Stimulated activated CD4-positive, alpha-beta T cell treated with anti-CD3 and anti-CD28 coated beads, Interleukin-2, amount 100 ng/mL, for 48 hours (primary cell): ENCODE measurements at regions not wholly inside any gene's neighbourhood (a gene's known extent, or its start where the extent isn't known, plus 50 kb on each side); places are given as distances from the start of the nearest gene placed in this dataset.

Experiments used
- DNase-seq, 2 donors: peaks; one replicate each; pipeline ENCODE4 v3.0.0-alpha.2; 2020

DNA sequence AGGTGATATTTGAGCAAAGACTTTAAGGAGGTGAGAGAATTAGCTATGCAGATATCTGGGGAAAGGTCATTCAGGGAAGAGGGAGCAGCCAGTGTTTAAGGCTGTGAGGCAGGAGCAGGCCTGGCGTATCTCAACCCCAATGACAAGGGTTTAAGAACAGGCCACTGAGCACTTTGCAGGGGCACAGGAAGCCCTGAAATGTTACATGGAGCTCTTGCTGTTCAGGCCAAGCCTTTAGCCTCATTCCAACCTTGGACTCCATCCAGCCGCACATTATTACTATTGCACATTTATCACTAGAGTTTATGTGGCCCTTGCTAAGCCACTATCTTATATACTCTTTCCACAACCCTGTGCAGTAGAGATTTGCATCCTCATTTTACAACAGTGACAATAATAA lies 114.0 kb downstream of the EFNB1 start:
- no peak for DNase-seq

DNA sequence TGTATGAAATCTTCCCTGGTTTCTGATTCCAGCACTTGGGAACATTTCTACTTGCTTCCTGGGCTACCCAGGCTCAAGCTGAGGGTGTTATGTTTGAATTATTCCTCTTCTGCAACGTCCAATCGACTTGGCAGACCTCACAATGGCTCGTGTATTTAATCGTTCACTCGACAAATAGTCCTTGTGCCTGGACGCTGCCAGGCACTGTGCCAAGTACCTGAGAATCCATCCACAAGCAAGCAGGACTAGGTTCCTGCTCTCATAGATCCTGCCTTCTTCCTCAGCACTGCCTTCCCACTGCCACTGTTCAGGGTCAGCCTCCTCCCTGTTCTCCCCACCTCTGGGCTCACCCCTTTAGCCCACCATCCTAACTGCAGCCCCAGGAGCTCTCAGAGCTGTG lies 113.3 kb downstream of the EFNB1 start:
- no peak for DNase-seq

DNA sequence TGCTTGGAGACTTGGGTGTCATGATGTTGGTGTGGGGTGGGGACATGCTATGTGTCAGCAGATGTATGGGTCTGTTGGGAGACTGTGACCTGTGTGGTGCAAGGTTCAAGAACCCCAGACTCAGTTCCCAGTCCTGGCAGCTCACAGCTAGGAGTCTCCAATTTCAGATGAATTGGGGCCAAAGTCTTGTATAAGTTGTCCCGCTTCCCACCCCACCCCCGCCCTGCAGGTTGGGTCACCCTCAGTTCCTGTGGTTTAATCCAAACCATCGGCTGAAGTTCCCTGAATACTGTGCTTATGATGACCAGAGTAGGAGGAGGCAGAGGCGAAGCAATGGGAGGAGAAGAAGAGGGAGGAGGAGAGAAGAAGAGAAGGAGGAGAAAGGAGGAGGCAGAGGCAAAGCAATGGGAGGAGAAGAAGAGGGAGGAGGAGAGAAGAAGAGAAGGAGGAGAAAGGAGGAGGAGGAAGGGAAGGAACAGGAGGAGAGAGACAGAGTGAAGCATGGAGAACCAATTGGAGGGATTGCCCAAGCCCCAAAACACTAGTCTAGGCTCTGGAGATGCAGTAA lies 112.6 kb downstream of the EFNB1 start:
- DNase-seq, result no peak

DNA sequence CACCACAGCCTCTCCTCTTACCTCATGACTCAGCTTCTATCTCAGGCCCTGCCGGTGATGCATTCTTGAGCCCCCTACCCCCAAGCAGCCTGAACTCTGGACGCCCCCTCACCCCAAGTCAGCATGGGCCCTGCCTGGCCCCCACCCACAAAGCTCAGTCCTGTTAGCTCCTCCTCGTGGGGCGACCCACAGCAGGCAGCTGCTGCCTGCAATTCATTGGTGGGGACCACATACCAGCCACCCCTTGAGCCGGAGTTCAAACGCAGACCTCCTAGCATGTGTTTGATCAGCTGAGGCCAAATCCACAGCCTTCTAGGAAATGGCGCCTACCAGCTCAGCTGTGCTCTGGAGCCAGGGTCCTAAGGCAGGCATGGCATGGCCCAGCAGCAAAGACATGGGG lies 111.8 kb downstream of the EFNB1 start:
- no peak for DNase-seq

DNA sequence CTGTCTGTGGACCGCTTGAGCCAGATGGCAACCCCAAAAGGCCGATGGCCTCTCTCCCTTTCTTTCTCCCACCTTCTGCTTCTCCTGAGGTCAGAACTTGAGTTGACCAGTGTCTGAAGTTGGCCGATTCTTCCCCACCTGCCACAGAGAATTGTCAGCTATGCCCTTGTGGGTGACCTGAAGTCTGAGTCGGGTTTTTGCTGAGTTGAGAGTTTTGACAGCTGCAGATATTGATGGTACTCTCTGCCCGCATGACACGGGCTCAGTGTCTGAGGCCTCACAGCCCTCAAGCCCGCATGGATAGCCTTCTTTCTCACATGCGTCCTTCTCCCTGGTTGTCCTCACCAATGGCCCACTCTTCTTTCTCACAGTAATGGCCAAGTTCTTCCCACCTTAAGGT lies 111.0 kb downstream of the EFNB1 start:
- DNase-seq, result no peak

- no peak for DNase-seq
Observed at GRCh38 chrX:68938244-68939004, 109.6 kb downstream of the EFNB1 start.

DNA sequence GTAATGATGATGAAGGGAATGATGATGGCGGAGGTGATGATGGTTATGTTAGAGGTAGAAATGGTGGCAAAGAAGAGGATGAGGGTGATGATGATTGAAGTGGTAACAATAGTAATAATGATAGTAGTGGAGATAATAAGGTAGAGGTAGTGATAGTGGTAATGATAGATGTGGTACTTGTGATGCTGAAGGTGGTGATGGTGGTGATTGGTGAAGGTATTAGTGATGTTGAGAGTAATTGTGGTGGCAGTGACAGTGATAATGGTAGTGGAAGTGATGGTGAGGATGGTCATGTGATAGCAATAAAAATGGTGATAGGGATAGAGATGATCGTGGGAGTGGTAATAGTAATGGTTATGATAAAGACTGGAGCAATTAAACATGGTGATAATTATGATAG lies 108.8 kb downstream of the EFNB1 start:
- no peak for DNase-seq

DNA sequence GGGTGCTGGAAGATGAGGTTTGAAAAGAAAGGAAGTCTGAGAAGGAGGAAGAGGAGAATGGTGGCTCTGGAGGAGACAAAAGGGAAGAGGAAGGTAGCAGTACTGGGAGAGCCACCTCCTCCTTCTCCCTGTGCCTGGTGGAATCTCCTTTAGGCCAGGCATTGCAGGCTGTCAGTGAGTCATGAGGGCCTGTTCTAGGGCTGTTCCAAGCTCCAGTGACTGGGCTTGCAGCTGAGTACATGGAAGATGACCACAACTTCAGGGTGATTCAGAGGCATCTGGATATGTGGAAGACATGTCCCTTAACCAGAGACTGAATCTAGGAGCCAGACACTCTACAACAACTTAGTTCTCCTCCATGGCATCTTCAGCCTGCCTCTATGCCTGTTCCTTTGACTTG lies 107.8 kb downstream of the EFNB1 start:
- no peak for DNase-seq

GRCh38 chrX:68936126-68936525 lies 107.3 kb downstream of the EFNB1 start:
- no peak for DNase-seq

- DNase-seq, result no peak
Observed at GRCh38 chrX:68935362-68935761, 106.5 kb downstream of the EFNB1 start.

DNA sequence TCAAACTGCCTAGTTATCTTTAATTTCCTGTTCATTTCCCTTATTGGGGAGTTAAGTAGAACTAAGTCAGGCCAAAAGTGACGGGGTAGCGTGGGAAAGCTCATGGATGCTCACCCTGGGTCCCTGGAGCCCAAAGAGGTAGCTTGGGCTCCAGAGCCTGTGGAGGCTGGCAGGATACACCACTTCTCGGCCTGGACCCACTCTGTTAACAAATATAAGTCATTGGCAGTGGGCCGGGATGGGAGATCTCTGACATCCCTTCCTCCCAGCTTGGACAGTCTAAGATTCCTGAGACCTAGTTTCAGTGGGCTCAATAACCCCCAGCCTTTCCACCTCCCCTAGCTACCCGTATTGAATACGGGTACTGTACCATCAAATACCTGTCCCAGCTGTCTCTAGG lies 106.1 kb downstream of the EFNB1 start:
- DNase-seq, result no peak

DNA sequence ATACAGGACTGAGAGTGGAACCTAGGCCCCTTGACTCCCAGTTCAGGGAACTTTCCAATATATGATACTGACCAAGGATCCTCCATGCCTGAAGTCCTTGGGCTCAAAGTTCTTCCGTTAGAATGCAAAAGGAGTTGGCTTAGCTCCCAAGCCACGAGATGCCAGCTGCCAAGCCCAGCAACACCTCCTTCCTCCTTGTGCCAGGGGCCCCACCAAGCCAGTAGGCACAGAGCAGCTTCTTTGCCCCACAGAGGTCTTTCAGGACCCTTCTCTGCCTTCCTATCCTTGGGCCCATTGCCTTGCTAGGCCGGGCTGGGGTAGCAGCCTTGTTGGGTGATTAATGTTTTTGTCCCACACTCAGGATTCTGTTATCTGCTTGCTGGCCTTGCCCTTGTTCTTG lies 105.6 kb downstream of the EFNB1 start:
- DNase-seq, result no peak

GRCh38 chrX:68932611-68933010 lies 103.8 kb downstream of the EFNB1 start:
- no peak for DNase-seq

- DNase-seq, result no peak
Observed at GRCh38 chrX:68931345-68931744, 102.5 kb downstream of the EFNB1 start.

GRCh38 chrX:68930542-68931317 lies 101.9 kb downstream of the EFNB1 start:
- DNase-seq, result no peak

DNA sequence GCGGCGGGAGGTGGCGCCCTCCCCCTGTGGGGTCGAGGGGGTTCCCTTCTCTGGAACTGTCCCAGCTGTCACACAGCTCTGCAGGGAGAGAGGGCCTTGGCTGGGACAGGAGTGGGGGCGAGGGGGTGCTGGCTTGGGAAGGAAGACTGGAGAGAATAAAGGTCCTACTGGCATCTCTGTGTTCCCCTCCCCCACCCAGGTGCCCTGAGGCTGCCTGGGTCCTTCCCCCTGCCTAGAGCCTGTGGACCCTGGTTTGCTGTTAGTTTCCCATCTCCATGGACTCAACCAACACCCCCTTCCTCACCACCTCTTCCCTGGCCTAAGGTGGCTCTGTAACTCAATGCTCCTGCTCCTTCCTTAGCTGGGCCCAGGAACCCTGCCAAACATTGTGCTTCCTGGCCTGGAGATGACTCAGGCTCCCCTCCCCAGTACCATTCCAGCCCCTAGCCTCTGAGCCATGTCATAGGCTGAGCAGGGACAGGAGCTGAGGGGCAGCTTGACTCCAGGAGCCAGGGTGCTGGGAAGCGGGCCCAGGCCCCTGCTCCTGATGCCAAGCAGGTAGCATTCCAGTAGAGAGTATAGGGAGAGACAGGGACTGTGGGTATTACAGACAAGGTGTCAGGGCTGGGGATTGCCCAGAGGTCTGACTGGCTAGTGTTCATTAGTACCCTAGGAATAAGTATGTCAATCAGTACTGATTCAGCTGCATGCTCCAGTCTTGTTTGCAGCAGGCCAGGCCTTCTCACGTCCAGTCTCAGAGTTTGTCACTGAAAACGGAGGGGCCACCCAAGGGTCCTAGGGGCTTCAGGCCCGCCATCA lies 100.7 kb downstream of the EFNB1 start:
- no peak for DNase-seq

DNA sequence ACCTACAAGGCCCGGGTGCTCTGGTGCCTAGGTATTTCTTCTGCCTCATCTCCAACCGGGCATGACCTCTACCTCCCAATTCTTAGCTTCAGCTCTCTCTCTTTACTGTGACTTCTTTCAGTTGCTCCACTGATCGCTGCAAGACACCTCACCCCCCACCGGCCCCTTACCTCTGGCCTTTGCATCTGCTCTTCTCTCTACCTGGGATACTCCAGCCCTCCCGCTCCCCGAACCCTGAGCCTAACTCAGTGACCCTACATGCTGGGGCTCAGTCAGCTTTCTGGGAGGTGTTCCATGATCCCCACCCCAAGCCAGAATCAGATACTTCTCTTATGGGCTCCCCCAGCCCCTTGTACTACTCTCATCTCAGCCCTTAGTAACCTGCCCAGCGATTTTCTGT lies 99.6 kb downstream of the EFNB1 start:
- no peak for DNase-seq

- no peak for DNase-seq
Observed at GRCh38 chrX:68927178-68927577, 98.4 kb downstream of the EFNB1 start.

- no peak for DNase-seq
Observed at GRCh38 chrX:68923147-68923546, 94.3 kb downstream of the EFNB1 start.

GRCh38 chrX:68922013-68922412 lies 93.2 kb downstream of the EFNB1 start:
- no peak for DNase-seq

GRCh38 chrX:68920561-68920960 lies 91.7 kb downstream of the EFNB1 start:
- DNase-seq, result no peak

- DNase-seq, result no peak
Observed at GRCh38 chrX:68919707-68920106, 90.9 kb downstream of the EFNB1 start.

- DNase-seq, result no peak
Observed at GRCh38 chrX:68918202-68918601, 89.4 kb downstream of the EFNB1 start.
